HG02678 (cell line): ENCODE measurements at regions not wholly inside any gene's neighbourhood (a gene's known extent, or its start where the extent isn't known, plus 50 kb on each side); places are given as distances from the start of the nearest gene placed in this dataset.
"Not testable (repeated sequence)": the region's sequence is repeated elsewhere in the genome, so short reads cannot be mapped to it uniquely, and the experiment has no call there.

Experiments used
- ATAC-seq: cut with Tn5 transposase; IDR thresholded peaks from one replicate; pipeline ENCODE4 v1.9.1; 2021; ENCODE audit warnings: mild to moderate bottlenecking, moderate library complexity; ENCODE audit not compliant: unreplicated experiment

- ATAC-seq, result no peak
Measured at GRCh38 chr6:81145506-81145905, 607.0 kb downstream of the TENT5A start.

DNA sequence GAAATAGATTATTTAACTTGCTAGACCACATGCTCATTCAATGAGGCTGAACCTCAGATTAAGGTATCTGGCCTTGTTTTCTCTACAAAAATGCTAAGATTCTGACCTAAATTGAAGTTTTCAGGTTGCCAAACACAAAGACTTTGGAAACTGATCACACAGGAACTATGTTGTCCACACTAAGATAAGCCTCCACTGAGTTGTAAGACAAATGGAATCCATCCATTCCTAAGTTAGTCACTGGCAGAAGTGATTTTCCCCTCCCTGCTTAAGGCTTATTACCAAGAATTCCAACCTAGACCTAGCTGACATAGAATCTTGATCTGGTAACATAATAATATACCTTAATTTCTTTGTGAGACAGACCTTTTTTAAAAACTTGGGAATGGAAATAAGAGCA, 608.1 kb downstream of the TENT5A start:
- no peak for ATAC-seq

GRCh38 chr6:81138236-81138635, 614.2 kb downstream of the TENT5A start:
- ATAC-seq, result no peak

GRCh38 chr6:81130969-81131368, 621.5 kb downstream of the TENT5A start:
- ATAC-seq, result no peak

DNA sequence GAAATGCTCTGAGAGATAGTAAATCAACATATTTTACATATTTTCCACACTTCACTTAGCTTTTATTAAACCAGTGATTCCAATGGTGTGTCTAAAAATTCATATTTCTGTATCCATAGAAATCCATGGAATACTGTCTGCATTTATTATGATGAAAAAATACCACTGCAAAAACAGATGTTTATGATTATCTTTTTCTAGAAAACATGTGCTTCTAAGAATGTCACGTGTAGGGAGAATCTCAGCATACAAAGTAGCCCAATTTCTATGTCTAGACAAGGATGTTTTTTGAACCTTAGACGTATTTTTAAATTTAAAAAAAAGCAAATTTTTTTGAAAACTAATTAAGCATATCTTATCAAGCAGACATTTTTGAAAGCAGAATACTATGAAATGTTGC, 622.4 kb downstream of the TENT5A start:
- ATAC-seq, result no peak

- ATAC-seq, result no peak
Measured at GRCh38 chr6:81128671-81129070, 623.8 kb downstream of the TENT5A start.

DNA sequence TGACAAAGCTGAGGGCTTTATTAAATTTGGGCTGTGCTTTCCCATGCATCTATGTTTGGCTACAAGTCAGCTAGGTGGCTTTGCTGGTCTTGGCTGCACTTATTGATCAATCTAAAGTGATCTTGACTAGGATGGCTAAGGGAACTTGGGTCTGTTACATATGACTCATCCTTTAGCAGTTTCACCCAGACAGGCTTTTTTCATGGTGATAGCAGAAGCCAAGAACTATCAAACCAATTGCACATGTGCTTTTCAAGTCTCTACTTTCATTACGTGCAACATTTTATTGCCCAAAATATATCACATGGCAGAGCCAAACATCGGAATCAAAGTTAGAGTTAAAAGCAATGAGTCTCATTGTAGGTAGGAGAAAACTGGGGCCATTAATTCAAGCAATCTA, 626.3 kb downstream of the TENT5A start:
- no peak for ATAC-seq

- no peak for ATAC-seq
Measured at GRCh38 chr6:81120280-81120679, 632.2 kb downstream of the TENT5A start.

GRCh38 chr6:81105998-81106397, 646.5 kb downstream of the TENT5A start:
- no peak for ATAC-seq

DNA sequence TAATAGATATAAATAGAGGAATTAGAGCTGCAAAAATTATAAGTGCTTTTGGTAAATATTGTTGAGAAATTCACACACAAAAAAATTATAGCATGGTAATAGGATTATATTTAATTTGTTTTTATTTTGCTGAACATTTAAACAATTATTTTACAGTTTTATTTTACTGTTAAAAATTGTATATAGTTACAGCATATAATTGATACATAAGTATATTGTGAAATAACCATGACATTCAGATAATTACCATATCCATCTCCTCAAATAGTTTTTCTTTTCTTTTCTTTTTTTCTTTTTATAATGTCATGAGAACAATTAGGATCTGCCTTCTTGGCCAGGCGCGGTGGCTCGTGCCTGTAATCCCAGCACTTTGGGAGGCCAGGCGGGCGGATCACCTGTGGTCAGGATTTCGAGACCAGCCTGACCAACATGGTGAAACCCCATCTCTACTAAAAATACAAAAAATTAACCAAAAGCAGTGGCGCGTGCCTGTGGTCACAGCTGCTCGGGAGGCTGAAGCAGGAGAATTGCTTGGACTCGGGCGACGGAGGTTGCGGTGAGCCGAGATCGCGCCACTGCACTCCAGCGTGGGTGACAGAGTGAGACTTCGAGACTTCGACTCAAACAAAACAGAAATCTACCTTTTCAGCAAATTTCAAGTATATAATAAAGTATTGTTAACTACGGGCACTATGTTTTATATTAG, 654.2 kb downstream of the TENT5A start:
- no peak for ATAC-seq

- ATAC-seq, result not testable (repeated sequence)
Measured at GRCh38 chr6:81096464-81096863, 656.0 kb downstream of the TENT5A start.

GRCh38 chr6:81093051-81093450, 659.4 kb downstream of the TENT5A start:
- ATAC-seq, result no peak

- no peak for ATAC-seq
Measured at GRCh38 chr6:81088145-81088544, 664.3 kb downstream of the TENT5A start.

- no peak for ATAC-seq
Measured at GRCh38 chr6:81086991-81087390, 665.5 kb downstream of the TENT5A start.

DNA sequence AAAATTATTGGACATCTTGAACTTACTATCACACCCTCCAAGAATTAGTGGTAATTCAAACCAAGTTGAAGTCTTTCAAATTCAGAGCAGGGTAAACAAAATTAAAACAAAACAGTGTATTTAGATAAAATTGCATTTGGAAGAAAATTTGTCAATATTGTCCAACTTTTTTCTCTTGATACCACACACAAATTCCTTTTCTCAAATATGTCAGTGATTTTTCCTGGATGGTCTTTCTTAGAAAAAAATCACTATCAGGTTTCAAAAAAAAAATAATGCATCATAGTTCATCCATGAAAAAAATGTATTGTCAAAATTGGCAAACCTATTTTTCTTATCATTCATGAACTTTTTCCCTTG, 667.1 kb downstream of the TENT5A start:
- no peak for ATAC-seq

DNA sequence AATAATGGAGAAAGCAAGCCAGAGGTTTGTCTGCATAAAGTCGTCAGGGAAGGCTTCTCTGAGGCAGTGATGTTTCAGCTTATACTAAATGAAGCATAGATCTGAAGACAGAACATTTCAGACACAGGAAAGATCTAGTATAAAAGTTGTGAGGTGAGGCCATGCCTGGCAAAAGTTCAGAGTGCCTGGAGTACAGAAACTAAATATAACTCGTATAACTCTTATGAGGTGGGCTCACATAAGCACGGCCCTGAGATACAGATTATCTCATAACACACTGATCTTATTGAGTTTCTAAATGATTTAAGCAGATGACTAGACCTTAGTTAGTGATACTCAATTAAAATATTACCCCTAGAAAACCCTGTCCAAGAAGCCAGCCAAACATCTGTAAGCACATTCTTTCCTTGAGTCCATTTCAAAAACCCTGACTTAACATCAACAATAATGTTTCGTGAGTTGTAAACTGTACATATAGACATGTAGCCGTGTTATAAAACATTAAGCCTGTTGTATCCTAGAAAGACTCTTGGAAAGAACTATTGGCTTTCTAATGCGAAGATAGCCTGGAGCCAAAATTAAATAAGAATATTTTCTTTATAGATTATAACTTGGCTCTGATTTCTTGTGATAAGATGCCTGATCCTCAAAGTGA, 667.6 kb downstream of the TENT5A start:
- no peak for ATAC-seq

DNA sequence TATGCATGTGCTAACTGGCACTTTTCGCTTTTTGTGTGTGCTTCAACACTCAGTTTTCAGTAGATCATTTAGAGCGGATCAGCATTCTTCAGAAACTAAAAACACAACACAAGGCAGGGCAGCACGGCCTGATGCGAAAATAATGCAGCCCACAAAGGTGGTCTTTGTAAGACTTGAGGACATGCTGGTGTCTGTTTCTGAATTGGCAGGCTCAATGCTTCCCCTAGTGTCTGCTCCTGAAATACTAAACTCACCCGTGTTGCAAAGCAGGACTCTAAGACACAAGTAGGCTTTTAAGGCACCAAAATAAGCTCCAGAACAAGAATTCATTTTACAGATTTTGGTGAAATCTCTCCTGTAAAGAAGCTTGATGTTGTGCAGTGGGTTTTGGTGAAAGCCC, 676.5 kb downstream of the TENT5A start:
- ATAC-seq, result no peak

DNA sequence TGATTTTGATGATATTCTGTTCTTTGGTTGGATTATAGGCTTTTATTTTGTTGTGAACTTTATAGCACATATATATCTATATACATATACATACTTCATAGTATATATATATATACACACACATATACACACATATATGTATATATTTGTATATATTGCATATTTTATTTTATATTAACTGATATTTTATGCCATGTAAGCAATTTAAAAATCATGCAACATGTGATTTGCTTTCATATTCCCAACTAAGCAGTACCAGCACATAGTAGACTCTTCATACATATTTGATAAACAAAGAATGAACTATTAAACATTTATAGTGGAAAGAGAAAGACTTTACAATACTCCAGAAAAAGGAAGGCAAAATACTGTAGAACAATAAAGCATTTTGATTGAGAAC, 679.2 kb downstream of the TENT5A start:
- no peak for ATAC-seq

- ATAC-seq, result no peak
Measured at GRCh38 chr6:81071121-81071520, 681.4 kb downstream of the TENT5A start.

DNA sequence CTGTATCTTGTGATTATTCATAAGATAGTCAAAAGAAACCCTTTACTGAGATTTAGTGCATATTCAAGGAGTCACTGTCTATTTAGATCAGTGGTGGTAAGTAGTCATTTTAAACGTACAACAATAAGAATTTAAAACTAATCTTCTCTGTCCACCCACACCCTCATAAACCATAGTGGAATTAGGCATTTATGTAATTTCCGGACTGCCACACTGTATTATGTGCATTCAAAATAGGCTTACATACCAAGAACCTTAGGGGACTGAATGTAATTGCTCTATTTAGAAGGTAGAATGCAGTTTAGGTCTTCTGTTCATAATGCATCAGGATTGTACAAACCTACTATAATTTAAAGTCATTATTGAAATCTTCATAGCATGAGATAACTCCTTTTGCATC, 685.4 kb downstream of the TENT5A start:
- no peak for ATAC-seq

DNA sequence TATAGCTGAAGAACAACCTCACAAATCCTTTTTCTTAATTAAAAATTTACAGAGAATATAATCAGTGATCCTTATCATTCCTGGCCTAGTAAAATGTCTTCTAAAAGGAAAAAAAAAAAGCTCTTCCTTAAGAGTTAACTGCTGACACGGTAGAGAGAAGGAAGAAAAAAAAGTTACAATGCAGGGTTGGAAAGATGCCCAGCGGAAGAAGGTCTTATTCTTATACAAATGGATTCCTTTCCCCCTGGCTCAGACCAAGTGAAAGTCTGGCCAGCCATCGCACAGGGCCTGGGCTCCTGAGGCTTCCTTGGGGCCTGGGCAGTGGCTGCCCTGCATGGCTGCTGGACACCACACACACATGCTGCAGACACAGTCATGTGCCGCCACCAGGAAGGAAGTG, 688.6 kb downstream of the TENT5A start:
- ATAC-seq, result no peak

GRCh38 chr6:81054036-81054435, 698.4 kb downstream of the TENT5A start:
- no peak for ATAC-seq

DNA sequence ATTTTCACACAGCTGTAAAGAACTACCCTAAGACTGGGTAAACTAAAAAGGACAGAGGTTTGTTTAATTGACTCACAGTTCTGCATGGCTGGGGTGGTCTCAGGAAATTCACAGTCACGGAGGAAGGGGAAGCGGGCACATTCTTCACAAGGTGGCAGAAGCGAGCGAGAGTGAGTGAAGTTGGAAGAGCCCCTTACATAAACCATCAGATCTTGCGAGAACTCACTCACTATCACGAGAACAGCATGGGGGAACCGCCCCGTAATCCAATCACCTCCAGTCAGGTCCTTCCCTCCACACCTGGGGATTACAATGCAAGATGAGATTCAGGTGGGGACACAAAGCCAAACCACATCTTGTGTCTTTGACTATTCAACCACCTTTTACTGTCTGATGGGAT, 700.5 kb downstream of the TENT5A start:
- ATAC-seq, result no peak
